CD14-positive monocyte (primary cell): ENCODE measurements at regions not wholly inside any gene's neighbourhood (a gene's known extent, or its start where the extent isn't known, plus 50 kb on each side); places are given as distances from the start of the nearest gene placed in this dataset.

Experiments used
- DNase-seq, 3 donors: peaks; one replicate each; pipeline ENCODE4 v3.0.0-alpha.2; 2011 to 2022
- H2AFZ ChIP-seq: 2 replicates; pipeline ENCODE4 v1.6.0; 2012; ENCODE audit warnings: mild to moderate bottlenecking, low read depth, low read length, inconsistent platforms; ENCODE audit not compliant: insufficient read depth, poor library complexity, severe bottlenecking
- H3K27ac ChIP-seq, 2 donors: 1 replicate in 1 of 2; 2 replicates in 1 of 2; pipeline ENCODE4 v1.5.1; 2012 to 2013; ENCODE audit warnings: low read length in 2 of 2, control low read depth in 1 of 2, inconsistent platforms in 1 of 2, low read depth in 1 of 2, mild to moderate bottlenecking in 1 of 2
- H3K27me3 ChIP-seq, 2 donors: one replicate each; pipeline versions ENCODE4 v1.6.0 to v1.6.1; 2011 to 2013; ENCODE audit warnings: low read length in 2 of 2; ENCODE audit not compliant: control insufficient read depth in 2 of 2, insufficient read depth in 2 of 2
- H3K36me3 ChIP-seq, 2 donors: replicated peaks in 1 of 2; 1 replicate in 1 of 2; 2 replicates in 1 of 2; pipeline versions ENCODE4 v1.5.1 to v1.6.1; 2012 to 2013; ENCODE audit warnings: low read length in 2 of 2, control low read depth in 1 of 2, inconsistent platforms in 1 of 2, mild to moderate bottlenecking in 1 of 2; ENCODE audit not compliant: insufficient read depth in 2 of 2, control insufficient read depth in 1 of 2
- H3K4me1 ChIP-seq, 2 donors: 1 replicate in 1 of 2; 2 replicates in 1 of 2; pipeline versions ENCODE4 v1.5.1 to v1.6.1; 2012 to 2013; ENCODE audit warnings: low read length in 2 of 2, control low read depth in 1 of 2, inconsistent platforms in 1 of 2, mild to moderate bottlenecking in 1 of 2, moderate library complexity in 1 of 2; ENCODE audit not compliant: insufficient read depth in 2 of 2, control insufficient read depth in 1 of 2
- H3K4me2 ChIP-seq: replicated peaks from 2 replicates; pipeline ENCODE3; 2012; ENCODE audit warnings: low read length, moderate library complexity, mild to moderate bottlenecking; ENCODE audit not compliant: poor library complexity, severe bottlenecking; ENCODE audit errors: extremely low read depth
- H3K4me3 ChIP-seq, 3 experiments: fragments of 200-600 bp in 1 of 3; sonication (generic) in 1 of 3; replicated peaks in 1 of 3; 1 replicate in 2 of 3; 2 replicates in 1 of 3; pipeline ENCODE4 v1.5.1; 2011 to 2013; ENCODE audit warnings: low read length in 3 of 3, mild to moderate bottlenecking in 3 of 3, control low read depth in 2 of 3, low read depth in 2 of 3, inconsistent platforms in 1 of 3, moderate library complexity in 1 of 3
- H3K79me2 ChIP-seq: 2 replicates; pipeline ENCODE4 v1.6.0; 2012; ENCODE audit warnings: mild to moderate bottlenecking, control low read depth, inconsistent platforms, low read length, moderate library complexity; ENCODE audit not compliant: insufficient read depth
- H3K9ac ChIP-seq: 2 replicates; pipeline ENCODE4 v1.6.0; 2017; ENCODE audit warnings: low read length, mild to moderate bottlenecking; ENCODE audit not compliant: insufficient read depth, poor library complexity, severe bottlenecking
- H3K9me3 ChIP-seq, 2 donors: replicated peaks in 1 of 2; 1 replicate in 1 of 2; 2 replicates in 1 of 2; pipeline versions ENCODE4 v1.5.1 to v1.6.1; 2012 to 2013; ENCODE audit warnings: low read length in 2 of 2, control low read depth in 1 of 2; ENCODE audit not compliant: control insufficient read depth in 1 of 2, insufficient read depth in 1 of 2
- H4K20me1 ChIP-seq: 2 replicates; pipeline ENCODE4 v1.6.0; 2012; ENCODE audit warnings: mild to moderate bottlenecking, low read length, control low read depth, moderate library complexity; ENCODE audit not compliant: insufficient read depth
- H3K27ac Mint-ChIP-seq, 7 donors: one replicate each; pipeline ENCODE4 v1.8.0; 2020; ENCODE audit warnings: mild to moderate bottlenecking in 7 of 7, mixed read lengths in 7 of 7, moderate library complexity in 6 of 7, inconsistent platforms in 2 of 7
- H3K27me3 Mint-ChIP-seq, 3 donors: one replicate each; pipeline ENCODE4 v1.8.0; 2021 to 2022; ENCODE audit warnings: low read depth in 3 of 3, mild to moderate bottlenecking in 3 of 3, mixed read lengths in 3 of 3, moderate library complexity in 3 of 3, inconsistent platforms in 1 of 3
- H3K36me3 Mint-ChIP-seq, 2 donors: one replicate each; pipeline ENCODE4 v1.8.0; 2020; ENCODE audit warnings: mixed read lengths in 2 of 2, inconsistent platforms in 1 of 2, mild to moderate bottlenecking in 1 of 2
- H3K4me1 Mint-ChIP-seq: one replicate; pipeline ENCODE4 v1.8.0; 2020; ENCODE audit warnings: mild to moderate bottlenecking, mixed read lengths
- H3K4me3 Mint-ChIP-seq, 2 donors: one replicate each; pipeline ENCODE4 v1.8.0; 2020; ENCODE audit warnings: mild to moderate bottlenecking in 2 of 2, mixed read lengths in 2 of 2, moderate library complexity in 1 of 2
- H3K9me3 Mint-ChIP-seq, 7 donors: one replicate each; pipeline ENCODE4 v1.8.0; 2020 to 2022; ENCODE audit warnings: mixed read lengths in 7 of 7, mild to moderate bottlenecking in 6 of 7, moderate library complexity in 6 of 7, inconsistent platforms in 2 of 7
- CTCF ChIP-seq: fragments of 200-600 bp; IDR thresholded peaks from one replicate; pipeline ENCODE4 v1.8.0; 2022; ENCODE audit warnings: antibody characterized with exemption, mild to moderate bottlenecking
- WGBS: methylation state at CpG from one replicate; pipeline ENCODE4 v1.1.5; 2013; ENCODE audit warnings: missing lambda C conversion rate; ENCODE audit not compliant: insufficient coverage; 5-methylcytosine and 5-hydroxymethylcytosine counted together
- intact Hi-C, 2 donors: fragments of 100-400 bp; cut with micrococcal nuclease; formaldehyde crosslinking; loops; one replicate each; pipeline versions ENCODE4 v1.15.0 to v1.15.1; 2023

GRCh38 chr7:81473236-81473635, 296.6 kb downstream of the HGF start:
- Histone ChIP-seq H3K4me1 (peaks cover 0 to 3% of the 10 kb centered on the region in 2 donors), H3K27me3 (no peaks in the 10 kb centered on the region), H3K4me3 (no peak overlapping the region), H3K4me2 (no peak overlapping the region), H3K79me2 (no peaks in the 10 kb centered on the region), H2AFZ (no peak overlapping the region), H3K9ac (no peak overlapping the region), H3K36me3 (no peaks in the 10 kb centered on the region), H4K20me1 (no peaks in the 10 kb centered on the region), H3K27ac (no peak overlapping the region), H3K9me3 (no peaks in the 10 kb centered on the region)
- peaks cover 2% of the 10 kb centered on the region for H3K4me1 Mint-ChIP-seq
- no peak for TF ChIP-seq CTCF
- peaks cover 0 to 3% (median 0%) of the 10 kb centered on the region in 3 donors for H3K27me3 Mint-ChIP-seq
- intact Hi-C loops: loop anchor here in 1 of 2 donors (10.0 kb wide), 1 partner anchor 778 kb away; no protein-coding TSS in a partner anchor
- no peak overlapping the region for H3K4me3 Mint-ChIP-seq
- no peaks in the 10 kb centered on the region for H3K36me3 Mint-ChIP-seq
- 100% methylated on average over 2 of the region's 6 CpGs for WGBS
- H3K27ac Mint-ChIP-seq: no peak overlapping the region
- H3K9me3 Mint-ChIP-seq: no peaks in the 10 kb centered on the region
- no peak for DNase-seq

- intact Hi-C loops: loop anchor here in 1 of 2 donors (10.0 kb wide), 1 partner anchor 776 kb away; no protein-coding TSS in a partner anchor
- Mint-ChIP-seq H3K4me3 (no peak overlapping the region), H3K27ac (no peak overlapping the region), H3K4me1 (peaks cover 2% of the 10 kb centered on the region), H3K9me3 (peaks cover 0 to 2% (median 0%) of the 10 kb centered on the region in 7 donors), H3K36me3 (no peaks in the 10 kb centered on the region), H3K27me3 (peaks cover 0 to 3% (median 2%) of the 10 kb centered on the region in 3 donors)
- no peak overlapping the region for H3K9ac ChIP-seq
- H3K27ac ChIP-seq: no peak overlapping the region
- H2AFZ ChIP-seq: no peak overlapping the region
- no peaks in the 10 kb centered on the region for H3K79me2 ChIP-seq
- 85% methylated on average over 4 of the region's 6 CpGs for WGBS
- peaks cover 0 to 3% of the 10 kb centered on the region in 2 donors for H3K4me1 ChIP-seq
- no peak overlapping the region for H3K4me2 ChIP-seq
- TF ChIP-seq CTCF: no peak
- no peaks in the 10 kb centered on the region for H3K27me3 ChIP-seq
- H3K36me3 ChIP-seq: no peaks in the 10 kb centered on the region
- H4K20me1 ChIP-seq: no peaks in the 10 kb centered on the region
- no peaks in the 10 kb centered on the region for H3K9me3 ChIP-seq
- no peak overlapping the region for H3K4me3 ChIP-seq
- no peak for DNase-seq
Observed at GRCh38 chr7:81470724-81471379, 299.0 kb downstream of the HGF start.
